Right atrium auricular region (tissue), 2 donors: ENCODE measurements at regions not wholly inside any gene's neighbourhood (a gene's known extent, or its start where the extent isn't known, plus 50 kb on each side); places are given as distances from the start of the nearest gene placed in this dataset.

Experiments used
- DNase-seq: peaks from one replicate; pipeline ENCODE4 v3.0.0-alpha.2; 2019; ENCODE audit warnings: low spot score
- H3K27ac ChIP-seq, 2 donors: fragments of 200-600 bp; sonication (generic); 1 replicate in 1 of 2; 2 replicates in 1 of 2; pipeline ENCODE4 v1.5.1; 2016 to 2019
- H3K27me3 ChIP-seq, 2 donors: fragments of 200-600 bp; sonication (generic); one replicate each; pipeline versions ENCODE4 v1.5.1 to v1.6.0; 2017 to 2019
- H3K36me3 ChIP-seq: fragments of 200-600 bp; sonication (generic); one replicate; pipeline ENCODE4 v1.5.1; 2016
- H3K4me1 ChIP-seq, 2 donors: fragments of 200-600 bp; sonication (generic); one replicate each; pipeline versions ENCODE4 v1.5.1 to v1.6.0; 2017 to 2019
- H3K4me3 ChIP-seq, 2 donors: fragments of 200-600 bp; sonication (generic); 1 replicate in 1 of 2; 2 replicates in 1 of 2; pipeline ENCODE4 v1.5.1; 2017 to 2019; ENCODE audit warnings: mild to moderate bottlenecking in 1 of 2, moderate library complexity in 1 of 2
- H3K9me3 ChIP-seq, 2 donors: fragments of 200-600 bp; sonication (generic); one replicate each; pipeline ENCODE4 v1.5.1; 2019
- CTCF ChIP-seq, 2 donors: fragments of 200-600 bp; sonication (generic); IDR thresholded peaks; one replicate each; pipeline ENCODE4 v1.5.1; 2019; ENCODE audit warnings: antibody characterized with exemption in 2 of 2

GRCh38 chr1:30449428-30450147 is 273.8 kb downstream of the MATN1 start:
- Histone ChIP-seq H3K9me3 (peaks cover 0 to 4% of the 10 kb centered on the region in 2 donors), H3K27ac (no peak overlapping the region), H3K4me1 (no peaks in the 10 kb centered on the region), H3K36me3 (no peaks in the 10 kb centered on the region), H3K4me3 (no peak overlapping the region), H3K27me3 (no peaks in the 10 kb centered on the region)
- no peak for TF ChIP-seq CTCF (IDR thresholded peaks at IDR 0.05)
- DNase-seq: peak; percentile 51

GRCh38 chr1:30449003-30449402 is 274.4 kb downstream of the MATN1 start:
- DNase-seq: peak; percentile 28
- H3K27ac ChIP-seq: no peak overlapping the region

GRCh38 chr1:30447701-30448100 is 275.7 kb downstream of the MATN1 start:
- H3K27me3 ChIP-seq: no peaks in the 10 kb centered on the region
- H3K36me3 ChIP-seq: no peaks in the 10 kb centered on the region
- H3K4me3 ChIP-seq: no peak overlapping the region
- H3K27ac ChIP-seq: no peak overlapping the region
- no peak for TF ChIP-seq CTCF (IDR thresholded peaks at IDR 0.05)
- no peak for DNase-seq
- no peaks in the 10 kb centered on the region for H3K4me1 ChIP-seq
- peaks cover 0 to 9% of the 10 kb centered on the region in 2 donors for H3K9me3 ChIP-seq

More at GRCh38 chr1:30449003-30449402, 274.4 kb downstream of the MATN1 start:
- no peak for TF ChIP-seq CTCF (IDR thresholded peaks at IDR 0.05)
- H3K36me3 ChIP-seq: no peaks in the 10 kb centered on the region
- H3K4me1 ChIP-seq: no peaks in the 10 kb centered on the region
- H3K9me3 ChIP-seq: peaks cover 0 to 9% of the 10 kb centered on the region in 2 donors
- H3K4me3 ChIP-seq: no peak overlapping the region
- no peaks in the 10 kb centered on the region for H3K27me3 ChIP-seq

DNA sequence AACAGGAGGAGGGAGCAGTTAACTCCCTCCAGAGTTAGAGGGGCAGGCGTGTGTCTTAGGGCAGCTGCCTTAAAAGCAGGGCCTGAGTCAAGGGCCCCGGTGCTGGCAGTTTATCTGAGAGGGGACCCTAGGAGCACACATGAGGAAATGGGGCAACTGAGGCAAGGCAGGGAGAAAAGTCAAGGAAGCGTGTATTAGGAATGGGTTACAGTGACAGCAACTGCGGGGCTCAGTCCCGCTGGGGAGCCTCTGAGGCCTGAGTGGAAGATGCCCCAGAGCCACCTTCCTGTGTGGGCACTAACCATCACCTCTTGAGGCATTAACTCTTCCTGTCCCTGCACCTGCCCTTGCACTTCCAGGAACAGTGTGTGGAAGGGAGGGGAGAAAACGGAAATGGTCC is 276.3 kb downstream of the MATN1 start:
- TF ChIP-seq CTCF (IDR thresholded peaks at IDR 0.05): no peak
- no peak overlapping the region for H3K27ac ChIP-seq
- no peaks in the 10 kb centered on the region for H3K36me3 ChIP-seq
- H3K9me3 ChIP-seq: peaks cover 0 to 9% of the 10 kb centered on the region in 2 donors
- DNase-seq: no peak
- H3K4me1 ChIP-seq: no peaks in the 10 kb centered on the region
- H3K27me3 ChIP-seq: no peaks in the 10 kb centered on the region
- no peak overlapping the region for H3K4me3 ChIP-seq

DNA sequence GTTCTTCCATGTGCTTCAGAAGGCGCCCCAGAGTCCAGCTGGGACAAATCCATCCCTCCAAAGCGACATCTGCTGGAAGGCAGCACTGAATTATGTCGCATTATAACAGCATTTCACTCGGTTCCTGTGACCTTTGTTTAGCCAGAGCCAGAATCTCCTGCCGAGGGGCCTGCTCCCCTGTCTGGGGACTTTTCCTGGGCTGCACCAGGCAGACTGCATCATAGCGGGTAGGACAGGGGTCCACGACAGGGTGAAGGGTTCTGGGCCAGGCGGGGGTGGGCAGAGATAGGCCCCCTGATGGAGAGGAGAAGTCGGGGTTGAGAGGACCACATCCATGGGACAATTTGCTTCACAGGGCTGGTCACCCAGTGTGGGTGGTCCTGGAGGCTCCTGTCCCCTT is 276.9 kb downstream of the MATN1 start:
- no peak for TF ChIP-seq CTCF (IDR thresholded peaks at IDR 0.05)
- no peak for DNase-seq
- H3K4me1 ChIP-seq: no peaks in the 10 kb centered on the region
- no peak overlapping the region for H3K4me3 ChIP-seq
- no peaks in the 10 kb centered on the region for H3K36me3 ChIP-seq
- H3K27me3 ChIP-seq: no peaks in the 10 kb centered on the region
- no peak overlapping the region for H3K27ac ChIP-seq
- peaks cover 0 to 9% of the 10 kb centered on the region in 2 donors for H3K9me3 ChIP-seq

GRCh38 chr1:30446095-30446494 is 277.3 kb downstream of the MATN1 start:
- TF ChIP-seq CTCF (IDR thresholded peaks at IDR 0.05): no peak
- H3K27ac ChIP-seq: no peak overlapping the region
- no peak overlapping the region for H3K4me3 ChIP-seq
- peak; percentile 18 for DNase-seq
- peaks cover 0 to 9% of the 10 kb centered on the region in 2 donors for H3K9me3 ChIP-seq
- no peaks in the 10 kb centered on the region for H3K36me3 ChIP-seq
- H3K27me3 ChIP-seq: no peaks in the 10 kb centered on the region
- H3K4me1 ChIP-seq: no peaks in the 10 kb centered on the region
